CD4-positive, CD25-positive, alpha-beta regulatory T cell (primary cell): ENCODE measurements at regions not wholly inside any gene's neighbourhood (a gene's known extent, or its start where the extent isn't known, plus 50 kb on each side); places are given as distances from the start of the nearest gene placed in this dataset.
"Not testable (repeated sequence)": the region's sequence is repeated elsewhere in the genome, so short reads cannot be mapped to it uniquely, and the experiment has no call there.

Source experiments
- ATAC-seq, 2 donors: fragments of 150-1000 bp; cut with Tn5 transposase; one replicate each; pipeline ENCODE4 v1.10.0; 2021; ENCODE audit warnings: low read depth in 2 of 2, moderate number of reproducible peaks in 2 of 2, moderate library complexity in 1 of 2
- DNase-seq, 3 donors: peaks; one replicate each; pipeline versions ENCODE4 v3.0.0 to v3.0.0-alpha.2; 2012 to 2022; ENCODE audit warnings: mixed read lengths in 1 of 3
- H3K27ac ChIP-seq: one replicate; pipeline ENCODE4 v1.7.0; 2013; ENCODE audit warnings: mild to moderate bottlenecking, low read length; ENCODE audit not compliant: insufficient read depth, poor library complexity, severe bottlenecking
- H3K27me3 ChIP-seq: one replicate; pipeline ENCODE4 v1.7.0; 2013; ENCODE audit warnings: low read length; ENCODE audit not compliant: control insufficient read depth, insufficient read depth
- H3K36me3 ChIP-seq: one replicate; pipeline ENCODE4 v1.7.0; 2013; ENCODE audit warnings: mild to moderate bottlenecking, low read length, moderate library complexity; ENCODE audit not compliant: control insufficient read depth, insufficient read depth
- H3K4me1 ChIP-seq: 2 replicates; pipeline ENCODE4 v1.7.0; 2013; ENCODE audit warnings: mild to moderate bottlenecking, low read length; ENCODE audit not compliant: insufficient read depth, control insufficient read depth, poor library complexity, severe bottlenecking
- H3K4me3 ChIP-seq: one replicate; pipeline ENCODE4 v1.7.0; 2013; ENCODE audit warnings: low read depth, mild to moderate bottlenecking, low read length, moderate library complexity
- H3K9me3 ChIP-seq, 2 experiments: 1 replicate in 1 of 2; 2 replicates in 1 of 2; pipeline ENCODE4 v1.7.0; 2013; ENCODE audit warnings: low read length in 2 of 2, mild to moderate bottlenecking in 1 of 2, moderate library complexity in 1 of 2; ENCODE audit not compliant: control insufficient read depth in 2 of 2
- H3K27ac Mint-ChIP-seq, 3 donors: one replicate each; pipeline ENCODE4 v1.8.0; 2020 to 2022; ENCODE audit warnings: mild to moderate bottlenecking in 3 of 3, mixed read lengths in 3 of 3, moderate library complexity in 2 of 3
- H3K27me3 Mint-ChIP-seq: one replicate; pipeline ENCODE4 v1.8.0; 2022; ENCODE audit warnings: mild to moderate bottlenecking, mixed read lengths
- H3K36me3 Mint-ChIP-seq: one replicate; pipeline ENCODE4 v1.8.0; 2020; ENCODE audit warnings: mixed read lengths
- H3K4me1 Mint-ChIP-seq, 4 donors: one replicate each; pipeline ENCODE4 v1.8.0; 2020 to 2022; ENCODE audit warnings: mixed read lengths in 4 of 4, mild to moderate bottlenecking in 1 of 4
- H3K4me3 Mint-ChIP-seq, 4 donors: one replicate each; pipeline ENCODE4 v1.8.0; 2020 to 2022; ENCODE audit warnings: mild to moderate bottlenecking in 4 of 4, mixed read lengths in 4 of 4, moderate library complexity in 3 of 4
- H3K9me3 Mint-ChIP-seq, 7 donors: one replicate each; pipeline ENCODE4 v1.8.0; 2020 to 2022; ENCODE audit warnings: mixed read lengths in 7 of 7, mild to moderate bottlenecking in 3 of 7, moderate library complexity in 2 of 7

- Mint-ChIP-seq H3K27me3 (no peaks in the 10 kb centered on the region), H3K4me3 (no peak overlapping the region), H3K27ac (no peak overlapping the region), H3K36me3 (no peaks in the 10 kb centered on the region), H3K4me1 (no peaks in the 10 kb centered on the region), H3K9me3 (peaks cover 0 to 10% (median 8%) of the 10 kb centered on the region in 7 donors)
- Histone ChIP-seq H3K36me3 (no peaks in the 10 kb centered on the region), H3K4me3 (no peak overlapping the region), H3K27ac (no peak overlapping the region), H3K27me3 (no peaks in the 10 kb centered on the region), H3K4me1 (no peaks in the 10 kb centered on the region), H3K9me3 (no peaks in the 10 kb centered on the region)
- no peak for ATAC-seq
- DNase-seq, result no peak
Observed at GRCh38 chr4:66767442-66767841, 777.9 kb downstream of the CENPC start.

GRCh38 chr4:66766557-66766956 lies 778.7 kb downstream of the CENPC start:
- Histone ChIP-seq H3K27ac (no peak overlapping the region), H3K36me3 (no peaks in the 10 kb centered on the region), H3K4me3 (no peak overlapping the region), H3K4me1 (no peaks in the 10 kb centered on the region), H3K9me3 (no peaks in the 10 kb centered on the region), H3K27me3 (no peaks in the 10 kb centered on the region)
- Mint-ChIP-seq H3K27ac (no peak overlapping the region), H3K4me3 (no peak overlapping the region), H3K9me3 (peaks cover 0 to 8% (median 6%) of the 10 kb centered on the region in 7 donors), H3K27me3 (no peaks in the 10 kb centered on the region), H3K4me1 (no peaks in the 10 kb centered on the region), H3K36me3 (no peaks in the 10 kb centered on the region)
- ATAC-seq, result no peak
- DNase-seq, result no peak

GRCh38 chr4:66750273-66750672 lies 795.0 kb downstream of the CENPC start:
- H3K9me3 ChIP-seq, result no peaks in the 10 kb centered on the region
- Mint-ChIP-seq H3K4me3 (no peak overlapping the region), H3K9me3 (peaks cover 0 to 12% (median 3%) of the 10 kb centered on the region in 7 donors), H3K27ac (no peak overlapping the region), H3K36me3 (no peaks in the 10 kb centered on the region), H3K27me3 (no peaks in the 10 kb centered on the region), H3K4me1 (no peaks in the 10 kb centered on the region)
- no peak overlapping the region for H3K4me3 ChIP-seq
- H3K27me3 ChIP-seq, result no peaks in the 10 kb centered on the region
- ATAC-seq (no peak), DNase-seq (no peak)
- H3K27ac ChIP-seq, result no peak overlapping the region
- no peaks in the 10 kb centered on the region for H3K4me1 ChIP-seq
- no peaks in the 10 kb centered on the region for H3K36me3 ChIP-seq

- not testable (repeated sequence) for H3K27me3 Mint-ChIP-seq, H3K9me3 ChIP-seq, ATAC-seq, DNase-seq, H3K4me3 ChIP-seq, H3K4me3 Mint-ChIP-seq, H3K27ac ChIP-seq, H3K36me3 ChIP-seq, H3K36me3 Mint-ChIP-seq, H3K4me1 Mint-ChIP-seq, H3K4me1 ChIP-seq, H3K27me3 ChIP-seq, H3K27ac Mint-ChIP-seq
- peaks cover 0 to 17% (median 4%) of the 10 kb centered on the region in 7 donors for H3K9me3 Mint-ChIP-seq
Observed at GRCh38 chr4:66746918-66747317, 798.4 kb downstream of the CENPC start.

GRCh38 chr4:66741081-66741480 lies 804.2 kb downstream of the CENPC start:
- Mint-ChIP-seq H3K27ac (no peak overlapping the region), H3K4me3 (no peak overlapping the region), H3K36me3 (no peaks in the 10 kb centered on the region), H3K9me3 (peaks cover 0 to 10% (median 4%) of the 10 kb centered on the region in 7 donors), H3K4me1 (no peaks in the 10 kb centered on the region), H3K27me3 (no peaks in the 10 kb centered on the region)
- Histone ChIP-seq H3K36me3 (no peaks in the 10 kb centered on the region), H3K4me3 (no peak overlapping the region), H3K4me1 (no peaks in the 10 kb centered on the region), H3K9me3 (no peaks in the 10 kb centered on the region), H3K27me3 (no peaks in the 10 kb centered on the region), H3K27ac (no peak overlapping the region)
- no peak for ATAC-seq
- DNase-seq, result no peak

- no peak for ATAC-seq
- no peak for DNase-seq
- H3K9me3 Mint-ChIP-seq, result peaks cover 0 to 10% (median 6%) of the 10 kb centered on the region in 7 donors
- no peak overlapping the region for H3K27ac ChIP-seq
- H3K4me3 Mint-ChIP-seq, result no peak overlapping the region
- no peaks in the 10 kb centered on the region for H3K27me3 Mint-ChIP-seq
- no peaks in the 10 kb centered on the region for H3K9me3 ChIP-seq
- no peaks in the 10 kb centered on the region for H3K4me1 ChIP-seq
- H3K4me1 Mint-ChIP-seq, result no peaks in the 10 kb centered on the region
- no peak overlapping the region for H3K4me3 ChIP-seq
- no peak overlapping the region for H3K27ac Mint-ChIP-seq
- no peaks in the 10 kb centered on the region for H3K27me3 ChIP-seq
- no peaks in the 10 kb centered on the region for H3K36me3 ChIP-seq
- no peaks in the 10 kb centered on the region for H3K36me3 Mint-ChIP-seq
Observed at GRCh38 chr4:66736606-66737005, 808.7 kb downstream of the CENPC start.

GRCh38 chr4:66728280-66728679 lies 817.0 kb downstream of the CENPC start:
- Histone ChIP-seq H3K4me1 (no peaks in the 10 kb centered on the region), H3K27ac (no peak overlapping the region), H3K27me3 (no peaks in the 10 kb centered on the region), H3K9me3 (no peaks in the 10 kb centered on the region), H3K36me3 (no peaks in the 10 kb centered on the region), H3K4me3 (no peak overlapping the region)
- no peak overlapping the region for H3K27ac Mint-ChIP-seq
- peaks cover 4 to 18% (median 5%) of the 10 kb centered on the region in 7 donors for H3K9me3 Mint-ChIP-seq
- no peaks in the 10 kb centered on the region for H3K27me3 Mint-ChIP-seq
- no peaks in the 10 kb centered on the region for H3K36me3 Mint-ChIP-seq
- no peak for ATAC-seq
- no peak for DNase-seq
- H3K4me3 Mint-ChIP-seq, result no peak overlapping the region
- H3K4me1 Mint-ChIP-seq, result no peaks in the 10 kb centered on the region

- H3K4me3 ChIP-seq, H3K27me3 ChIP-seq, H3K27ac ChIP-seq, H3K36me3 Mint-ChIP-seq, DNase-seq, ATAC-seq, H3K4me3 Mint-ChIP-seq, H3K36me3 ChIP-seq, H3K27me3 Mint-ChIP-seq, H3K27ac Mint-ChIP-seq, H3K4me1 Mint-ChIP-seq, H3K4me1 ChIP-seq, H3K9me3 ChIP-seq: not testable (repeated sequence)
- H3K9me3 Mint-ChIP-seq, result peaks cover 0 to 26% (median 6%) of the 10 kb centered on the region in 7 donors
Observed at GRCh38 chr4:66712301-66712921, 832.9 kb downstream of the CENPC start.
